H1 (cell line): ENCODE measurements at regions not wholly inside any gene's neighbourhood (a gene's known extent, or its start where the extent isn't known, plus 50 kb on each side); places are given as distances from the start of the nearest gene placed in this dataset.

Source experiments
- CEBPB ChIP-seq: IDR thresholded peaks from 2 replicates; pipeline ENCODE4 v1.6.1; 2012; ENCODE audit warnings: low read depth, low read length
- CTBP2 ChIP-seq: IDR thresholded peaks from 2 replicates; pipeline ENCODE4 v1.7.0; 2011; ENCODE audit warnings: borderline replicate concordance, mild to moderate bottlenecking, moderate library complexity, mixed read lengths, low read length; ENCODE audit not compliant: insufficient read depth, insufficient read length
- EP300 ChIP-seq, 2 experiments: IDR thresholded peaks; 1 replicate in 1 of 2; 2 replicates in 1 of 2; pipeline ENCODE4 v1.6.1; 2011 to 2012; ENCODE audit warnings: low read depth in 2 of 2, low read length in 2 of 2, mild to moderate bottlenecking in 2 of 2, borderline replicate concordance in 1 of 2, inconsistent platforms in 1 of 2, moderate library complexity in 1 of 2
- NANOG ChIP-seq: IDR thresholded peaks from 2 replicates; pipeline ENCODE4 v1.6.1; 2011; ENCODE audit warnings: low read length, low read depth, mild to moderate bottlenecking, inconsistent platforms; ENCODE audit not compliant: insufficient read depth, poor library complexity, severe bottlenecking
- NRF1 ChIP-seq: IDR thresholded peaks from 2 replicates; pipeline ENCODE4 v1.6.1; 2011; ENCODE audit warnings: mild to moderate bottlenecking, low read depth, low read length, improper control_type of control experiment
- SAP30 ChIP-seq: fragments of 300-600 bp; sonication (generic); IDR thresholded peaks from 2 replicates; pipeline ENCODE4 v1.7.1; 2012; ENCODE audit warnings: low read length, moderate library complexity, mild to moderate bottlenecking, inconsistent platforms; ENCODE audit not compliant: insufficient read depth, insufficient replicate concordance
- SIN3A ChIP-seq, 2 experiments: IDR thresholded peaks in 1 of 2; conservative IDR thresholded peaks in 1 of 2; 2 replicates each; pipeline ENCODE4 v1.6.1; 2011 to 2012; ENCODE audit warnings: low read length in 2 of 2, improper control_type of control experiment in 1 of 2, low read depth in 1 of 2, mild to moderate bottlenecking in 1 of 2
- SUZ12 ChIP-seq: fragments of 200-600 bp; sonication (generic); IDR thresholded peaks from 2 replicates; pipeline ENCODE4 v1.6.1; 2012; ENCODE audit warnings: mild to moderate bottlenecking, inconsistent platforms, low read length, moderate library complexity, mixed read lengths
- TAF7 ChIP-seq: optimal IDR thresholded peaks from 2 replicates; pipeline ENCODE3; 2011; ENCODE audit warnings: low read depth, mild to moderate bottlenecking, inconsistent platforms, low read length, moderate library complexity, borderline replicate concordance

DNA sequence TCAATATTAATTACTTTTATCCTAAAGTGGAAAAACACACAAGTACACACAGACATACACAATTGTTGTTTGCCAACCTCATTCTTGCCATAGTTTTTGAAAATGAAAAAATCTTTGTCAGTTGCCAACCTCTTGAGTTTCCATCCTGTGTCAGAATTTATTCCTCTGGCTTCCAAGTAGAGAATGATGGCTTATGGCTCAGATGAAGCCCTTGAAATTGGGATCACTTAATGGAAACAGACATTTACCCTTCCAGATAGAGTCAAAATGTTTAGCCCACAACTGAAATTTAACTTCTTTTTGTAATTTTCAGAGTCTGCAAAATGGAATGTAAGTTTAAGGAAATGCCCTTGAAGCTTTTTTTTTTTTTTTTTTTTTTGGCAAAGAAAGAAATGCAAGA, 321.6 kb upstream of the TNP1 start (continued):
- no peak for TF ChIP-seq TAF7
- TF ChIP-seq NRF1 = no peak
- no peak for TF ChIP-seq SUZ12
- no peak for TF ChIP-seq CEBPB
- TF ChIP-seq CTBP2 = no peak
- TF ChIP-seq SAP30 = no peak
- TF ChIP-seq SIN3A (conservative IDR thresholded peaks at IDR 0.05 in 1 of 2, IDR thresholded peaks at IDR 0.05 in 1 of 2; ENCODE audit: low read depth in 1 of 2, low read length in 2 of 2) = no peak
- no peak for TF ChIP-seq EP300 (IDR thresholded peaks at IDR 0.05; ENCODE audit: borderline replicate concordance in 1 of 2, low read depth in 2 of 2, low read length in 2 of 2)
- no peak for TF ChIP-seq NANOG
